ENCODE measurements at regions not wholly inside any gene's neighbourhood (a gene's known extent, or its start where the extent isn't known, plus 50 kb on each side); places are given as distances from the start of the nearest gene placed in this dataset.

GRCh38 chr1:194940336-194941030 is 1667.8 kb downstream of the KCNT2 start:
- TF ChIP-seq, protein P1, sequence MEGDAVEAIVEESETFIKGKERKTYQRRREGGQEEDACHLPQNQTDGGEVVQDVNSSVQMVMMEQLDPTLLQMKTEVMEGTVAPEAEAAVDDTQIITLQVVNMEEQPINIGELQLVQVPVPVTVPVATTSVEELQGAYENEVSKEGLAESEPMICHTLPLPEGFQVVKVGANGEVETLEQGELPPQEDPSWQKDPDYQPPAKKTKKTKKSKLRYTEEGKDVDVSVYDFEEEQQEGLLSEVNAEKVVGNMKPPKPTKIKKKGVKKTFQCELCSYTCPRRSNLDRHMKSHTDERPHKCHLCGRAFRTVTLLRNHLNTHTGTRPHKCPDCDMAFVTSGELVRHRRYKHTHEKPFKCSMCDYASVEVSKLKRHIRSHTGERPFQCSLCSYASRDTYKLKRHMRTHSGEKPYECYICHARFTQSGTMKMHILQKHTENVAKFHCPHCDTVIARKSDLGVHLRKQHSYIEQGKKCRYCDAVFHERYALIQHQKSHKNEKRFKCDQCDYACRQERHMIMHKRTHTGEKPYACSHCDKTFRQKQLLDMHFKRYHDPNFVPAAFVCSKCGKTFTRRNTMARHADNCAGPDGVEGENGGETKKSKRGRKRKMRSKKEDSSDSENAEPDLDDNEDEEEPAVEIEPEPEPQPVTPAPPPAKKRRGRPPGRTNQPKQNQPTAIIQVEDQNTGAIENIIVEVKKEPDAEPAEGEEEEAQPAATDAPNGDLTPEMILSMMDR (IDR thresholded peaks at IDR 0.05), result no peak
- TF ChIP-seq POLR2AphosphoS5 (IDR thresholded peaks at IDR 0.05) (no peak), POLR2A (IDR thresholded peaks at IDR 0.05) (no peak)
